Caco-2 (cell line): ENCODE measurements at regions not wholly inside any gene's neighbourhood (a gene's known extent, or its start where the extent isn't known, plus 50 kb on each side); places are given as distances from the start of the nearest gene placed in this dataset.

Source experiments
- BruUV-seq: library from RNA; stranded (reverse); fragments of 400-500 nt; replicated peaks from 2 replicates; lab custom pipeline; 2021; lab: Mats Ljungman, UMichigan
- CTCF ChIA-PET: fragments of 300-600 bp; sonication (Branson Sonifier 250); formaldehyde crosslinking; loops from one replicate; lab custom pipeline; 2022; ENCODE audit warnings: antibody characterized with exemption; lab: Charles Lee
- POLR2A ChIA-PET: fragments of 300-600 bp; sonication (Branson Sonifier 250); formaldehyde crosslinking; loops from one replicate; lab custom pipeline; 2022; ENCODE audit warnings: antibody characterized with exemption; lab: Charles Lee
- DNase-seq, 2 experiments: peaks; one replicate each; pipeline versions ENCODE4 v3.0.0 to v3.0.0-alpha.2; 2020 to 2022
- H3K27me3 ChIP-seq: replicated peaks from 2 replicates; pipeline ENCODE4 v1.6.0; 2011; ENCODE audit warnings: low read length; ENCODE audit not compliant: control insufficient read depth, insufficient read depth
- H3K36me3 ChIP-seq: 2 replicates; pipeline ENCODE4 v1.5.1; 2011; ENCODE audit warnings: low read length; ENCODE audit not compliant: control insufficient read depth, insufficient read depth
- H3K4me1 ChIP-seq: fragments of 250-450 bp; sonication (Bioruptor Pico); 2 replicates; pipeline ENCODE4 v1.5.1; 2020; ENCODE audit warnings: mild to moderate bottlenecking
- H3K4me3 ChIP-seq: 2 replicates; pipeline ENCODE4 v1.5.1; 2011; ENCODE audit warnings: low read depth, mild to moderate bottlenecking, control low read depth, low read length
- H3K9me3 ChIP-seq: fragments of 250-450 bp; sonication (Bioruptor Pico); 2 replicates; pipeline ENCODE4 v1.5.1; 2020; ENCODE audit warnings: mild to moderate bottlenecking, moderate library complexity
- H3K27ac Mint-ChIP-seq: one replicate; pipeline ENCODE4 v1.8.0; 2022; ENCODE audit warnings: mixed read lengths; ENCODE audit not compliant: unreplicated experiment
- H3K27me3 Mint-ChIP-seq: one replicate; pipeline ENCODE4 v1.8.0; 2022; ENCODE audit warnings: mixed read lengths; ENCODE audit not compliant: insufficient read depth, unreplicated experiment
- H3K36me3 Mint-ChIP-seq: one replicate; pipeline ENCODE4 v1.8.0; 2022; ENCODE audit warnings: mild to moderate bottlenecking, mixed read lengths; ENCODE audit not compliant: insufficient read depth, unreplicated experiment
- H3K4me1 Mint-ChIP-seq: one replicate; pipeline ENCODE4 v1.8.0; 2022; ENCODE audit warnings: low read depth, mixed read lengths; ENCODE audit not compliant: unreplicated experiment
- H3K4me3 Mint-ChIP-seq: one replicate; pipeline ENCODE4 v1.8.0; 2022; ENCODE audit warnings: mild to moderate bottlenecking, moderate library complexity, mixed read lengths; ENCODE audit not compliant: unreplicated experiment
- H3K9me3 Mint-ChIP-seq: one replicate; pipeline ENCODE4 v1.8.0; 2022; ENCODE audit warnings: mixed read lengths; ENCODE audit not compliant: unreplicated experiment
- CTCF ChIP-seq, 2 experiments: fragments of 200-600 bp in 1 of 2; IDR thresholded peaks; 1 replicate in 1 of 2; 2 replicates in 1 of 2; pipeline versions ENCODE4 v1.5.1 to v1.8.0; 2011 to 2022; ENCODE audit warnings: antibody characterized with exemption in 1 of 2, control low read depth in 1 of 2, inconsistent platforms in 1 of 2, low read depth in 1 of 2, low read length in 1 of 2, mild to moderate bottlenecking in 1 of 2, moderate library complexity in 1 of 2; ENCODE audit not compliant: insufficient read depth in 1 of 2, severe bottlenecking in 1 of 2, unreplicated experiment in 1 of 2
- intact Hi-C: fragments of 100-400 bp; cut with micrococcal nuclease; formaldehyde crosslinking; loops from one replicate; pipeline ENCODE4 v1.10.0; 2022; ENCODE audit not compliant: unreplicated experiment

DNA sequence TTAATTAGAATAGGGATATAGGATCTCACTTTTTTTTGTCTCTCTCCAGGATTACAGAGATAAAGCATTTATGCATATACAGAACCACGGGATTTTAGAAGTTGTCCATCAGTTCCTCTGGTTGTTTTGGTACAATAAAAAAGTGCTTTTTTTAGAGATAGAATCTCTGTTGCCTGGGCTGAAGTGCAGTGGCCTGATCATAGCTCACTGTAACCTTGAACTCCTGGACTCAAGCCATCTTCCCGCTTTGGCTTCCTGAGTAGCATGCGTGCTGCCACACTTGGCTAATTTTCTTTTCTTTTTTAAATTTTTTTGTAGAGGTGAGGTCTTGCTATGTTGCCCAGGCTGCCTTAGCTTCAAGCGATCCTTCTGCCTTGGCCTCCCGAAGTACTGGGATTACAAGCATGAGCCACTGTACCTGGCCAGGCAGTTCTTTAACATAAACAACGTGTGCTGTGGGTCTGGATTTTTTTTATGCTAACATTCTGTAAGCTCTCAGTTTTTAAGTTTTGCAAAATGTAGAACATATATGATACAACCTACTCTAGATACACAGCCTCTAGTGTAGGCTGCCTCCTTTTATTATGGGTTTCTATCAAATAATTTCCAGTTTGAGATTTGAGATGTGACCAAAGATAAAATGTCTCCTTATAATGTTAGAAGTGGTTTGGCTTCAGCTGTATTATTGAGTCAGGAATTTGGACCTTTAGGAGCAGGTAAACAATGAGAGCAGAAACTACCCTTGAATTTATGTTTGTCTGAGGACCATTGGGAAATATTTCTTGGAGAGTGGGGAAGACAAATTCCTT lies 57.4 kb upstream of the ULK4 start:
- Mint-ChIP-seq H3K9me3 (no peaks in the 10 kb centered on the region), H3K27me3 (no peaks in the 10 kb centered on the region), H3K27ac (no peak overlapping the region), H3K36me3 (no peaks in the 10 kb centered on the region), H3K4me3 (no peak overlapping the region), H3K4me1 (peaks cover 32% of the 10 kb centered on the region)
- intact Hi-C loops, result no loop called here
- ChIA-PET POLR2A (no interaction called here), CTCF (no interaction called here)
- Histone ChIP-seq H3K9me3 (no peaks in the 10 kb centered on the region), H3K4me3 (no peak overlapping the region), H3K4me1 (peaks cover 24% of the 10 kb centered on the region), H3K27me3 (no peaks in the 10 kb centered on the region), H3K36me3 (no peaks in the 10 kb centered on the region)
- no TSS peak for BruUV-seq
- DNase-seq, result no peak
- no peak for TF ChIP-seq CTCF (IDR thresholded peaks at IDR 0.05; ENCODE audit: insufficient read depth in 1 of 2, low read depth in 1 of 2, low read length in 1 of 2, severe bottlenecking in 1 of 2, unreplicated experiment in 1 of 2)

GRCh38 chr3:42014921-42015533 lies 53.1 kb upstream of the ULK4 start:
- H3K9me3 Mint-ChIP-seq, result no peaks in the 10 kb centered on the region
- BruUV-seq, result TSS peak; percentile 43
- CTCF ChIA-PET, result no interaction called here
- Histone ChIP-seq H3K9me3 (no peaks in the 10 kb centered on the region), H3K36me3 (no peaks in the 10 kb centered on the region), H3K4me1 (peaks cover 14% of the 10 kb centered on the region; the same call in 1 of the 2 replicates), H3K4me3 (peak overlapping the region; percentile 89), H3K27me3 (no peaks in the 10 kb centered on the region; the same call in 1 of the 2 replicates)
- no peak for DNase-seq
- H3K4me1 Mint-ChIP-seq, result peaks cover 27% of the 10 kb centered on the region
- no peaks in the 10 kb centered on the region for H3K27me3 Mint-ChIP-seq
- intact Hi-C loops, result loop anchor here (1.0 kb wide), 1 partner anchor 38 kb away; no protein-coding TSS in a partner anchor
- H3K36me3 Mint-ChIP-seq, result no peaks in the 10 kb centered on the region
- peak overlapping the region; percentile 81 for H3K4me3 Mint-ChIP-seq
- no peak for TF ChIP-seq CTCF (IDR thresholded peaks at IDR 0.05; ENCODE audit: insufficient read depth in 1 of 2, low read depth in 1 of 2, low read length in 1 of 2, severe bottlenecking in 1 of 2, unreplicated experiment in 1 of 2)
- no peak overlapping the region for H3K27ac Mint-ChIP-seq
- POLR2A ChIA-PET, result no interaction called here

DNA sequence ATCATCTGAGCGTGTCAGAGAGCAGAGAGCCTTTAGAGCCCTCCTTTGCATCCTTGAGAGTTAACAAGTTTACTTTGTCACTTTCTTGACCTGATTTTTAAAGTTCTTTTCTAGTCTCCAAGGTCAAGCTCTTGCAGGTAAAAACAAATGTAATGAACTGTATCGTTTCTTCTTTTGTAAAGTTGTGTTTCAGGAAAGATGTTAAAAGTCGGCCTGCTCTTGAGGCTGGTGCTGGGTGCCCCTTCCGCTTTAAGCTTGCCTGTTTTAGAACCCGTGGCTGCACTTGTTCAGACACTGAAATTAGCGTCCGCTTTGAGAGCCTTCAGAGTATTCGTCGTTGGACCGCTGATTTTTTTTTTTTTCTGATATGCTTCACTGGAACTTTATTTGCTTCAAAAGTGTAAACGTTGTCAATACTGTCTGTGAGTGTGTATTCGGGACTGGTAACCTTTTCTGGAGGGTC lies 52.6 kb upstream of the ULK4 start:
- Mint-ChIP-seq H3K4me1 (peaks cover 22% of the 10 kb centered on the region), H3K27ac (no peak overlapping the region), H3K36me3 (no peaks in the 10 kb centered on the region), H3K9me3 (no peaks in the 10 kb centered on the region), H3K27me3 (no peaks in the 10 kb centered on the region), H3K4me3 (peak overlapping the region; percentile 81)
- DNase-seq, result no peak
- intact Hi-C loops, result loop anchor here (1.0 kb wide), 1 partner anchor 39 kb away; no protein-coding TSS in a partner anchor
- ChIA-PET POLR2A (no interaction called here), CTCF (interaction anchor here (0.7 kb wide), 1 partner anchor 11 kb away, joined by 4 read pairs; no protein-coding TSS in a partner anchor)
- Histone ChIP-seq H3K27me3 (no peaks in the 10 kb centered on the region; the same call in 1 of the 2 replicates), H3K4me1 (peaks cover 11% of the 10 kb centered on the region; the same call in 1 of the 2 replicates), H3K9me3 (no peaks in the 10 kb centered on the region), H3K4me3 (peak overlapping the region; percentile 89), H3K36me3 (no peaks in the 10 kb centered on the region)
- no TSS peak for BruUV-seq
- TF ChIP-seq CTCF (IDR thresholded peaks at IDR 0.05; ENCODE audit: insufficient read depth in 1 of 2, low read depth in 1 of 2, low read length in 1 of 2, severe bottlenecking in 1 of 2, unreplicated experiment in 1 of 2), result no peak
